NCI-H446 (cell line): ENCODE measurements at regions not wholly inside any gene's neighbourhood (a gene's known extent, or its start where the extent isn't known, plus 50 kb on each side); places are given as distances from the start of the nearest gene placed in this dataset.

Experiments used
- DNase-seq, 2 experiments: peaks; one replicate each; lab custom pipeline; 2025; lab: John Stamatoyannopoulos, UW

GRCh38 chr5:171650597-171650996 is 135.0 kb upstream of the SMIM23 start:
- no peak for DNase-seq

DNA sequence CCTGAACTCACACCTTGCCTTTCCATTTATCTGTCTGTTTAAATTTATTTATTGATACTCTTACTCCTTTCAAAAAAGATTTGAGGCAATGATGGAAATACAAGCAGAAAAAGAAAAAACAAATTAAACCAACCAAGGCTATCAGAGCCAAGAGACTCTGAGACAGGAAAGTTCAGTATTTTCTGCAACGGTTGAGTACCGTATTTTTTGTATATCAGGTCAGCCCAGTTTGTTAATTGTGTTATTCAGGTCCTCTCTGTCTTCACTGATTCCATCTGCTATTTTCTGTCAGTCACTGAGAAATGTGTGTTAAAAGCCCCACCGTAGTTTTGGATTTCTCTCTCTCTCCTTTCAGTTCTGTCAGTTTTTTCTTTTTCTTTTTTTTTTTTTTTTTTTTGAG is 134.5 kb upstream of the SMIM23 start:
- no peak for DNase-seq

DNA sequence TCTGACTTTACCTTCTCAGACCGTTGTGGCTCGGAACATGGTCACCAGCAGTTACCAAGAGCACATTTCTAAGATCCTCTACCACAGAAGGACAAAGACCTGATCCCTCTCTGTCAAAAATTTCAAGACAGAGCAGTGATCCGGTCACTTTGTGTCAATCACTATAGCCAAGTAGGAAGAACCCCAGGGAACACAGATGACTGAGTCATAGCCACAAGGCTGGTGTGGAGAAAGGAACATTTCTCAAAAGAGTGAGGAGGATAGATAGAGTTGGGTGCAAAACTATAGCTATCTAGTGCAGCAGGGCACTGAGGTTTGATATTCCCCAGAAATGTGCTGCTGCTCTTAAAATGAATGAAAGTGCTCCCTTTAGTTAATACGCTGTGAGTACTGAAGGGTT is 130.7 kb upstream of the SMIM23 start:
- no peak for DNase-seq

DNA sequence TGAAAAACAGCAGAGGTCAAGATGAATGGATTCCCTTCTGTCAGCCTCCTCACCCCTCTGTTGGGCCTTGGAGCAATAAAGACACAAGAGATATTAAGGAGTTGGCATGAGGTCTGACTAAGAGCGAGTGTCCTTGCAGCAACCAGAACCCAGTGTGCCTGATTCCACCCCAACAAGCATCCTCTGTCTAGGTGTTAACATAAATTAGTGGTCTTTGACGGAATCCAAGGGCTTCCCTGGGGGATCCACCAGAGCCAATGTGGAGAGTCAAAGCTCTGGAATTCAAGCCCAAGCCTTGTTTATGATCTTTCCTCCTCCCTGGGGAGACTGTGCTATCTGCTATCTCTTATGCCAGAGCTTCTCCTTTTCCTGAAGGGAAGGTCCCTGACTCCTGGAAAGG is 128.1 kb upstream of the SMIM23 start:
- DNase-seq = no peak

- DNase-seq = peak in 1 of 2 experiments; percentile 27
Observed at GRCh38 chr5:171659896-171660295, 125.7 kb upstream of the SMIM23 start.

- DNase-seq = no peak
Observed at GRCh38 chr5:171660434-171660833, 125.2 kb upstream of the SMIM23 start.

GRCh38 chr5:171661143-171661542 is 124.5 kb upstream of the SMIM23 start:
- DNase-seq = no peak

DNA sequence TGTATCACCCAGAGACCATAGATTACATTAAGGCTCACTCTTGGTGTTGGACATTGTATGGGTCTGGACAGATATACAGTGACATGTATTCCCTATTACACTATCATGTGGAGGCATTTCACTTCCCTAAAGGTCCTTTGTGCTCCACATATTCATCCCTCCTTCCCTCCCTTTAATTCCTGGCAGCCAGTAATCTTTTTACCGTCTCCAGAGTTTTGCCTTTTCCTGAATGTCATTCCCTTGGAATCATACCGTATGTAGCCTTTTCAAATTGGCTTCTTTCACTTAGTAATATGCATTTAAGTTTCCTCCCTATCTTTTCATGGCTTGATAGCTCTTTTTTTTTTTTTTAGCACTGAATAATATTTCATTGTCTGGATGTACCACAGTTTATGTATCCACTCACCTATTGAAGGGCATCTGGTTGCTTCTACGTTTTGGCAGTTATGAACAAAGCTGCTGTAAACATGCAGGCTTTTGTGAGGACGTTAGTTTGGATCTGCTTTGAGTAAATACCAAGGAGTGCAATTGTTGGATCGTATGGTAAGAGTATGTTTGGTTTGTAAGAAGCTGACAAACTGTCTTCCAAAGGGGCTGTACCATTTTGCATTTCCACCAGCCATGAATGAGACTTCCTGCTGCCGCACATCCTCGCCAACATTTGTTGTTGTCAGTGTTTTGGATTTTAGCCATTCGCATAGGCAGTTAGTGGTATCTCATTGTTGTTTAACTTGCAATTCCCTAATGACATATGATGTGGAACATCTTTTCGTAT is 122.1 kb upstream of the SMIM23 start:
- peak in 1 of 2 experiments; percentile 9 for DNase-seq

- DNase-seq = no peak
Observed at GRCh38 chr5:171664489-171664888, 121.1 kb upstream of the SMIM23 start.

DNA sequence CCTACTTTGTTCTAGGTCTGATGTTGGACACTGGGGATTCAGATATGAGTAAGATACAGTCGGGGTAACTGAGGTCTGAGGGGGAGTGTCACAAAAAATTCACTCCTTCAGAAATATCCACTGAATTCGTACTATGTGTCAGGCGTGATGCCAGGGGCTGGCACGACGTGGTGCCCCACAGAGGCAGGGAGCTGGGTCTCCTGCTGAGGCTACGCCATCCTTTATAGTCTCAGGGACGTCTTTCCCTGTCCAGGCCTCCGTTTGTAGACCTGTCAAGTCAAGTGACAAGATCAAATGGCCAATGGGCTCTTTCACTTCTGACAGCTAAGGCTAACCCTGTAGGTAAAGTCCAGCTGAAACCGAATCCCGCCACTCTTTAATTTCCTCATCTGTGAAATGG is 118.8 kb upstream of the SMIM23 start:
- no peak for DNase-seq

- DNase-seq = no peak
Observed at GRCh38 chr5:171667341-171668096, 118.1 kb upstream of the SMIM23 start.

GRCh38 chr5:171668097-171668412 is 117.6 kb upstream of the SMIM23 start:
- DNase-seq = no peak

GRCh38 chr5:171669571-171669970 is 116.0 kb upstream of the SMIM23 start:
- DNase-seq = no peak

GRCh38 chr5:171672556-171672955 is 113.1 kb upstream of the SMIM23 start:
- DNase-seq = no peak

DNA sequence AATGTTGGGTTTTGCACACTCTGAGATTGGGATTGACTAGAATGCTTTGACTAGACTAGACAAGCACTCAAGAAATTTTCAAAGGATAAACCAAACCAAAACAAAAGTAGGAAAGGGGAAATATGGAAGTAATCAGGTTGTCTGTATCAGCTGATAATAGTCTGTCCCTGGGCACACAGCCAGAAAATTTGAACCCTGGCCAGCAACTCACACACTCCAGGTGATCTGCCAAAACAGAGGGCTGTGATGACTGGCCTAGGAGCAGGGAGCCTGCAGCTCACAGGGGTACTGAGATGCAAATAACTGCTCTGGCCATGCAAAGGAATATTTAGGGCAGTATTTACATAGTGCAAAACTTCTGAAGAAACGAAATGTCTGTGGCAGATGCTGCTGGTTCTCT is 112.3 kb upstream of the SMIM23 start:
- no peak for DNase-seq

DNA sequence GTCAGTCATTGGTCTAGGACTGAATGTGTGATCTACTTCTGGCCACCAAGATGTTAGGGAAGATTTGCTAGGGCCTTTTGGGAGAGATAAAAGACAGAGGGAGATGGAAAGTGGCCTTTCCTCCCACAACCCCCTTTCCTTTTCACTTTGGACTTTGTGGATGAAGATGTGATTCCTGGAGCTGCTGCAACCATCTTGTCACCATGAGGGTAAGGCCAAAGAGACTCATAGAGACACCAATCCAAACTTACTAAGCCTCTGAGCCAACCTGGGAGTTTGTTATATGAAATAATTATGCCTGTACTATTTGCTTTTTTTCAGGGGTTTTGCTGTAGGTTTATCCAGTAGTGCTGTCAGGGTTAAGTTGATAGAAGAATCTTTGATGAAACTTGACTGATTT is 111.8 kb upstream of the SMIM23 start:
- DNase-seq = no peak

DNA sequence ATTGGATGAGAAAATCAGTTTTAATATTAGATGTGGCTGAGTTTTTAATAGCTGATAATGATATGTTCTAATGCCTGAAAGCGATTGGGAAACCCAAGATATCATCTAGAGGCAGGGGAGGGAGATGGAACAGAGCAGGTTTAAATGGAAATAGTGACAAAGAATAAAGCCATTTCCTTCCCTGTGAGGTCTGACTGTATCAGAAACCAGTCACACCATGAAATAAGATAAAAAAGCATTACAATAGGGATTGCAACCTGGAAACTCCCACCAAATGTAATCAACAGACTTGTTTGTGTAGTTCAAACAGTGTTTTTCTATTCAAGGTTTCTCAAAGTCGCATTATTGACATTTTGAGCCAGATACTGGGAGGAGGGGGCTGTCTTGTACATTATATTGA is 110.1 kb upstream of the SMIM23 start:
- no peak for DNase-seq

GRCh38 chr5:171676286-171676944 is 109.2 kb upstream of the SMIM23 start:
- DNase-seq = no peak

DNA sequence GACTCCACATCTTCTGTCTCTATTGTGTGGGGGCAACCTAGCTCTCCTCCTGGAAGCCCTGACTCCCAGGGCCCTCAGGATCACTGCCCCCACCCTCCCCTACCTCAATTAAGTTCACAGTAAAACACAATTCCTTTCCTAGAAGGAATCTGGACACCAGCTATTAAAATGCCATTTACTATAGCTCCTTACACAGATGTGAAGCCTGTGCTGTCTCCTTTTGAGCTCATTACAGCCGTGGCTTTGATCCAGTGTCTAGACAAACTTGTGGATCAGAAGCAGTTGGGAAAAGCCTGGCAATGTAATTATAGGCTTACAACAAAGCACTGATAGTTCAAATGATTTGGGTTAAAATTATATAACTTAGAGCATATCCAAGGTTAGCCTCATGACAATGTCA is 107.0 kb upstream of the SMIM23 start:
- DNase-seq = no peak

DNA sequence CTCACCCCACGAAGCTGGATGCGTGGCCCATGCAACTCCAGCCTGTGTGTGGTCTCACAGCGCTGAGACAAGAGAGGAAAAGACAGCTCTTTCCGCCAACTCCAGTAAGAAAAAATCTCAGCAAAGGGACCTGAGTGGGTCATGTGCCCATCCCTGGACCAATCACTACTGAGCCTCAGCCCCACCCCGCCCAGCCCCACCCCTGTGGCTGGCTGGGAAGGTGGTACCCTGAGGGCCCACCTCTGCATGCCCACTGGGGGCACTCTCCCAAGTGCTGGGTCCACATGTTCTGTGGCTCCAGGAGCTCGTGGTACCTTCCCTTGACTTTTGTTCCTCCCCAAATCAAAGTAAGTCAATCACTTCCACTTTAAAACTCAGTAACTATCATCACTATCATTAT is 105.1 kb upstream of the SMIM23 start:
- DNase-seq = no peak

- DNase-seq = no peak
Observed at GRCh38 chr5:171681061-171681460, 104.6 kb upstream of the SMIM23 start.

GRCh38 chr5:171681677-171682076 is 103.9 kb upstream of the SMIM23 start:
- no peak for DNase-seq

- no peak for DNase-seq
Observed at GRCh38 chr5:171682801-171683200, 102.8 kb upstream of the SMIM23 start.
